MM.1S (cell line): ENCODE measurements at regions not wholly inside any gene's neighbourhood (a gene's known extent, or its start where the extent isn't known, plus 50 kb on each side); places are given as distances from the start of the nearest gene placed in this dataset.

ENCODE experiments used
- DNase-seq: peaks from one replicate; pipeline ENCODE4 v3.0.0-alpha.2; 2015
- H2AFZ ChIP-seq: fragments of 300-600 bp; sonication (generic); 2 replicates; pipeline ENCODE4 v1.6.0; 2016; ENCODE audit warnings: antibody characterized with exemption, low read length
- H3F3A ChIP-seq: fragments of 300-600 bp; sonication (generic); 2 replicates; pipeline ENCODE4 v1.6.1; 2016; ENCODE audit warnings: mild to moderate bottlenecking, antibody characterized with exemption, low read length, moderate library complexity, mixed read lengths; ENCODE audit not compliant: insufficient read depth
- H3K27ac ChIP-seq: fragments of 300-600 bp; sonication (generic); 2 replicates; pipeline ENCODE4 v1.5.1; 2016; ENCODE audit warnings: mild to moderate bottlenecking, low read length
- H3K27me3 ChIP-seq: fragments of 300-600 bp; sonication (generic); replicated peaks from 2 replicates; pipeline ENCODE4 v1.6.0; 2016; ENCODE audit warnings: low read length; ENCODE audit not compliant: insufficient read depth
- H3K36me3 ChIP-seq: fragments of 300-600 bp; sonication (generic); replicated peaks from 2 replicates; pipeline ENCODE4 v1.6.1; 2016; ENCODE audit warnings: mild to moderate bottlenecking, low read length, mixed read lengths; ENCODE audit not compliant: insufficient read depth
- H3K4me1 ChIP-seq: fragments of 300-600 bp; sonication (generic); 2 replicates; pipeline ENCODE4 v1.6.1; 2016; ENCODE audit warnings: low read length, mixed read lengths
- H3K4me2 ChIP-seq: fragments of 300-600 bp; sonication (generic); 2 replicates; pipeline ENCODE4 v1.6.0; 2016; ENCODE audit warnings: low read depth, low read length
- H3K4me3 ChIP-seq: fragments of 300-600 bp; sonication (generic); 2 replicates; pipeline ENCODE4 v1.5.1; 2016; ENCODE audit warnings: low read length, mixed read lengths
- H3K79me2 ChIP-seq: fragments of 300-600 bp; sonication (generic); 2 replicates; pipeline ENCODE4 v1.6.1; 2016; ENCODE audit warnings: mixed run types, low read length, mixed read lengths
- H3K9ac ChIP-seq: fragments of 300-600 bp; sonication (generic); 2 replicates; pipeline ENCODE4 v1.6.1; 2016; ENCODE audit warnings: low read length, mixed read lengths
- H3K9me2 ChIP-seq: fragments of 300-600 bp; sonication (generic); replicated peaks from 2 replicates; pipeline ENCODE4 v1.6.1; 2016; ENCODE audit warnings: mild to moderate bottlenecking, low read length, mixed read lengths; ENCODE audit not compliant: insufficient read depth
- H3K9me3 ChIP-seq: fragments of 300-600 bp; sonication (generic); replicated peaks from 2 replicates; pipeline ENCODE4 v1.6.1; 2016; ENCODE audit warnings: mild to moderate bottlenecking, low read length, mixed read lengths; ENCODE audit not compliant: insufficient read depth
- H4K20me1 ChIP-seq: fragments of 300-600 bp; sonication (generic); 2 replicates; pipeline ENCODE4 v1.6.1; 2016; ENCODE audit warnings: mild to moderate bottlenecking, low read length, moderate library complexity, mixed read lengths; ENCODE audit not compliant: insufficient read depth
- CTCF ChIP-seq: fragments of 300-600 bp; sonication (generic); IDR thresholded peaks from 2 replicates; pipeline ENCODE4 v1.5.1; 2016; ENCODE audit warnings: antibody characterized with exemption, low read length, mixed read lengths
- EZH2 ChIP-seq: fragments of 300-600 bp; sonication (generic); optimal IDR thresholded peaks from 2 replicates; pipeline ENCODE3; 2017; ENCODE audit warnings: low read depth, mild to moderate bottlenecking, antibody characterized with exemption, low read length, mixed read lengths
- EZH2phosphoT487 ChIP-seq: fragments of 300-600 bp; sonication (generic); IDR thresholded peaks from 2 replicates; pipeline ENCODE4 v1.6.1; 2018; ENCODE audit warnings: antibody characterized with exemption, low read length

GRCh38 chr2:215517391-215517790, 81.5 kb upstream of the FN1 start:
- Histone ChIP-seq H3F3A (no peaks in the 10 kb centered on the region), H3K27ac (no peak overlapping the region), H3K4me3 (no peak overlapping the region), H3K9me2 (no peaks in the 10 kb centered on the region), H3K9ac (no peak overlapping the region), H3K4me1 (no peaks in the 10 kb centered on the region), H4K20me1 (no peaks in the 10 kb centered on the region), H3K4me2 (no peak overlapping the region), H2AFZ (no peak overlapping the region), H3K27me3 (no peaks in the 10 kb centered on the region), H3K9me3 (no peaks in the 10 kb centered on the region), H3K36me3 (no peaks in the 10 kb centered on the region), H3K79me2 (no peaks in the 10 kb centered on the region)
- no peak for DNase-seq
- TF ChIP-seq CTCF (no peak), EZH2phosphoT487 (no peak), EZH2 (no peak)

- Histone ChIP-seq H3K27me3 (no peaks in the 10 kb centered on the region), H3K9me2 (no peaks in the 10 kb centered on the region), H3K27ac (no peak overlapping the region), H3K4me1 (no peaks in the 10 kb centered on the region), H3K4me3 (no peak overlapping the region), H3K9ac (no peak overlapping the region), H3K4me2 (no peak overlapping the region), H2AFZ (no peak overlapping the region), H3K36me3 (no peaks in the 10 kb centered on the region), H4K20me1 (no peaks in the 10 kb centered on the region), H3F3A (no peaks in the 10 kb centered on the region), H3K9me3 (no peaks in the 10 kb centered on the region), H3K79me2 (no peaks in the 10 kb centered on the region)
- DNase-seq, result no peak
- TF ChIP-seq EZH2phosphoT487, result no peak
- no peak for TF ChIP-seq CTCF
- TF ChIP-seq EZH2, result no peak
Measured at GRCh38 chr2:215514516-215514915, 78.6 kb upstream of the FN1 start.

GRCh38 chr2:215511454-215512346, 75.8 kb upstream of the FN1 start:
- no peaks in the 10 kb centered on the region for H3K9me3 ChIP-seq
- H3F3A ChIP-seq, result no peaks in the 10 kb centered on the region
- no peak overlapping the region for H3K4me3 ChIP-seq
- H3K36me3 ChIP-seq, result no peaks in the 10 kb centered on the region
- no peak overlapping the region for H3K27ac ChIP-seq
- H3K27me3 ChIP-seq, result no peaks in the 10 kb centered on the region
- no peak overlapping the region for H3K4me2 ChIP-seq
- H4K20me1 ChIP-seq, result no peaks in the 10 kb centered on the region
- no peak overlapping the region for H3K9ac ChIP-seq
- no peaks in the 10 kb centered on the region for H3K79me2 ChIP-seq
- no peak overlapping the region for H2AFZ ChIP-seq
- TF ChIP-seq EZH2 (no peak), EZH2phosphoT487 (no peak), CTCF (no peak)
- no peak for DNase-seq
- peaks cover 8% of the 10 kb centered on the region; the same call in 1 of the 2 replicates for H3K4me1 ChIP-seq
- H3K9me2 ChIP-seq, result no peaks in the 10 kb centered on the region
